ENCODE measurements at regions not wholly inside any gene's neighbourhood (a gene's known extent, or its start where the extent isn't known, plus 50 kb on each side); places are given as distances from the start of the nearest gene placed in this dataset.

DNA sequence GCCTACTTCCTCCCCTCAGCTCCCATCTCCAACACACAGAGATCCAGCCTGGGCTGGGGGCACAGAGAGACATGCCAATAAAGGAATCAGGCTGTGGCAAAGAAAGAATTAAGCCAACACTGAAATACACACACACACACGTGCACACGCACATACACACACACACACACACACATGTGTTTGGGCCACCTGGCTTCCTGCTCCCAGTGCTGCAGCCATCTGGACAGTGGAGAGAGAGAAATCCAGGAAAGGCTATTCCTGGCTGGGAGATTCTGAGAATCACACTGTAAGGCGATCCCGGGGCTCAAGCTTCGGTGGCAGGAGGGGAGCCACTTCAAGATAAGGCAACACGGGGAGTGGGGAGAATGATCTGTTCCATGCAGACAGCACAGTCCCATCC lies 72.4 kb downstream of the NOG start:
- Histone ChIP-seq H3K4me1 (ENCODE audit: control insufficient read depth, insufficient read depth, low read length) (no peaks in the 10 kb centered on the region), H2AK9ac (replicated peaks; ENCODE audit: low read depth, low read length, poor library complexity) (no peak overlapping the region), H3K79me1 (ENCODE audit: low read depth in 1 of 2, low read length in 2 of 2) (no peaks in the 10 kb centered on the region), H2BK20ac (ENCODE audit: low read depth, low read length) (no peak overlapping the region), H2AK5ac (ENCODE audit: low read depth, low read length) (no peak overlapping the region), H4K8ac (ENCODE audit: low read depth in 2 of 2, low read length in 2 of 2) (no peak overlapping the region), H3K4me2 (ENCODE audit: low read depth, low read length) (no peak overlapping the region), H3K4ac (ENCODE audit: low read depth, low read length) (no peak overlapping the region), H2BK120ac (ENCODE audit: low read depth, low read length) (no peak overlapping the region), H4K5ac (ENCODE audit: low read depth, low read length) (no peak overlapping the region), H3K9me3 (ENCODE audit: control insufficient read depth, insufficient read depth, low read length) (peaks cover 3% of the 10 kb centered on the region), H3K4me3 (ENCODE audit: insufficient read depth, low read depth, low read length) (no peak overlapping the region), H4K20me1 (ENCODE audit: insufficient read depth, low read length) (no peaks in the 10 kb centered on the region), H3K36me3 (ENCODE audit: control insufficient read depth, insufficient read depth, low read length) (no peaks in the 10 kb centered on the region), H2BK15ac (ENCODE audit: low read depth, low read length) (no peak overlapping the region), H3K27ac (ENCODE audit: insufficient read depth, low read length) (no peak overlapping the region), H3K27me3 (ENCODE audit: control insufficient read depth, insufficient read depth, low read length) (peaks cover 40% of the 10 kb centered on the region), H4K91ac (ENCODE audit: insufficient read depth, low read depth, low read length) (no peak overlapping the region), H3K9me1 (ENCODE audit: insufficient read depth, low read length) (no peaks in the 10 kb centered on the region), H2AFZ (replicated peaks; ENCODE audit: low read length, poor library complexity) (no peak overlapping the region), H2BK5ac (ENCODE audit: low read depth, low read length, poor library complexity, severe bottlenecking) (no peak overlapping the region), H3K14ac (replicated peaks; ENCODE audit: low read depth, low read length) (no peak overlapping the region), H3K56ac (ENCODE audit: extremely low read depth, insufficient read depth, low read length) (no peak overlapping the region), H3K23ac (ENCODE audit: low read depth, low read length) (no peak overlapping the region), H3K9ac (ENCODE audit: low read depth, low read length) (no peak overlapping the region), H3K18ac (ENCODE audit: low read depth, low read length) (no peak overlapping the region)
- no peak for DNase-seq
- no CpG with 5 or more reads among the region's 6 CpGs for WGBS, 2 experiments (ENCODE audit: extremely low coverage in 2 of 2, insufficient read length in 1 of 2)
- intact Hi-C loops (cut with micrococcal nuclease) (no loop called here), dilution Hi-C loops (cut with HindIII; ENCODE audit: low sequenced_read_pairs, unreplicated experiment) (no loop called here), in situ Hi-C loops (cut with MboI; ENCODE audit: low sequenced_read_pairs) (no loop called here)
- TF ChIP-seq CHD1 (IDR thresholded peaks at IDR 0.05; ENCODE audit: low read depth, low read length) (no peak), BHLHE40 (IDR thresholded peaks at IDR 0.05; ENCODE audit: low read depth, low read length) (no peak), FOS (IDR thresholded peaks at IDR 0.05; ENCODE audit: low read depth, low read length) (no peak), MAZ (IDR thresholded peaks at IDR 0.05; ENCODE audit: borderline replicate concordance, low read depth, low read length) (no peak), CEBPB (IDR thresholded peaks at IDR 0.05; ENCODE audit: low read depth, low read length) (no peak), MAFK (IDR thresholded peaks at IDR 0.05; ENCODE audit: low read depth, low read length) (no peak), RCOR1 (IDR thresholded peaks at IDR 0.05; ENCODE audit: insufficient replicate concordance, low read length) (no peak), NFE2L2 (IDR thresholded peaks at IDR 0.05; ENCODE audit: low read depth, low read length) (no peak), SMC3 (IDR thresholded peaks at IDR 0.05; ENCODE audit: low read depth, low read length) (no peak), POLR2A (IDR thresholded peaks at IDR 0.05; ENCODE audit: low read depth, low read length) (no peak), CTCF (conservative IDR thresholded peaks at IDR 0.05; ENCODE audit: low read depth, low read length) (no peak), MXI1 (IDR thresholded peaks at IDR 0.05; ENCODE audit: borderline replicate concordance, low read depth, low read length) (no peak), RAD21 (IDR thresholded peaks at IDR 0.05; ENCODE audit: low read length) (no peak), RFX5 (IDR thresholded peaks at IDR 0.05; ENCODE audit: low read depth, low read length) (no peak)
- TF ChIP-seq, protein P1, sequence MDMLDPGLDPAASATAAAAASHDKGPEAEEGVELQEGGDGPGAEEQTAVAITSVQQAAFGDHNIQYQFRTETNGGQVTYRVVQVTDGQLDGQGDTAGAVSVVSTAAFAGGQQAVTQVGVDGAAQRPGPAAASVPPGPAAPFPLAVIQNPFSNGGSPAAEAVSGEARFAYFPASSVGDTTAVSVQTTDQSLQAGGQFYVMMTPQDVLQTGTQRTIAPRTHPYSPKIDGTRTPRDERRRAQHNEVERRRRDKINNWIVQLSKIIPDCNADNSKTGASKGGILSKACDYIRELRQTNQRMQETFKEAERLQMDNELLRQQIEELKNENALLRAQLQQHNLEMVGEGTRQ (IDR thresholded peaks at IDR 0.05; ENCODE audit: low read depth, low read length) = no peak
- TF ChIP-seq, protein P2, sequence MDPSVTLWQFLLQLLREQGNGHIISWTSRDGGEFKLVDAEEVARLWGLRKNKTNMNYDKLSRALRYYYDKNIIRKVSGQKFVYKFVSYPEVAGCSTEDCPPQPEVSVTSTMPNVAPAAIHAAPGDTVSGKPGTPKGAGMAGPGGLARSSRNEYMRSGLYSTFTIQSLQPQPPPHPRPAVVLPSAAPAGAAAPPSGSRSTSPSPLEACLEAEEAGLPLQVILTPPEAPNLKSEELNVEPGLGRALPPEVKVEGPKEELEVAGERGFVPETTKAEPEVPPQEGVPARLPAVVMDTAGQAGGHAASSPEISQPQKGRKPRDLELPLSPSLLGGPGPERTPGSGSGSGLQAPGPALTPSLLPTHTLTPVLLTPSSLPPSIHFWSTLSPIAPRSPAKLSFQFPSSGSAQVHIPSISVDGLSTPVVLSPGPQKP (IDR thresholded peaks at IDR 0.05; ENCODE audit: borderline replicate concordance, low read depth, low read length) = no peak
- ChIA-PET POLR2A (ENCODE audit: unreplicated experiment) (no interaction called here), CTCF (no interaction called here)
- ATAC-seq (ENCODE audit: low read depth) = no peak
- no TSS peak for BruUV-seq (replicated peaks)

Measured in IMR-90 (cell line).